SW 1271 (cell line): ENCODE measurements at regions not wholly inside any gene's neighbourhood (a gene's known extent, or its start where the extent isn't known, plus 50 kb on each side); places are given as distances from the start of the nearest gene placed in this dataset.
"Not testable (repeated sequence)": the region's sequence is repeated elsewhere in the genome, so short reads cannot be mapped to it uniquely, and the experiment has no call there.

Experiments used
- DNase-seq, 2 experiments: peaks; one replicate each; lab custom pipeline; 2025; lab: John Stamatoyannopoulos, UW

DNA sequence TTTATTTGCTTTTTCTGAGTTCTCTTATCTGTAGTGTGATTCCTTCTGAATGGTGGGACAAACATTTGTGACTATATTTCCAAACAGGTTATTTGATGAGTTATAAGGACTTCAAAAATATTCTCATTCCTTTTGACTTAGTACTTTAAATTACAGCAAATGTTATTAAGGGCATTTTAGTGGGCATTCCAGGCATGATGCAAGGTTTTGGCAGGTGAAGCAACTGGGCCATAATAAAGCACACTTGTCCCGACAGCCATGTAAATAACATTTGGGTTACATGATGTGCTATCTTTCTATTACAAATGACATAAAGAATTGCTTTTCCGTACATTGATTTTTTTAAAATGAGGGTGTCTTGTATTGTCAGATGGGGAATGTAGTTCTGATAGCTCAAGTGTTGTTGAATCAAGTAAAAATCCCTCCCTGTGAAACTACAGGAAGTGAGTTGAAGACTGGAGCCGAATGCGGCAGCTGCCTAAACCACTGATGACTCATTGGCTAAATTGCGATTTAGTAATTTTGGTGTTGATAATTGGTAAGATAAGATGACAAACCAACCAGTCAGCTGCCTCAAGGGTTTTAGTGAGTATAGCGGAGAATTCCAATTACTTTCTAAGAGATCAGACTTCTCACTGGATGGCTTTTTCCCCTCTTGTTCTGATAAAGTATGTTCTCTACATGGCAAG lies 231.3 kb upstream of the NPY start:
- peak; percentile 61 to 84 for DNase-seq

DNA sequence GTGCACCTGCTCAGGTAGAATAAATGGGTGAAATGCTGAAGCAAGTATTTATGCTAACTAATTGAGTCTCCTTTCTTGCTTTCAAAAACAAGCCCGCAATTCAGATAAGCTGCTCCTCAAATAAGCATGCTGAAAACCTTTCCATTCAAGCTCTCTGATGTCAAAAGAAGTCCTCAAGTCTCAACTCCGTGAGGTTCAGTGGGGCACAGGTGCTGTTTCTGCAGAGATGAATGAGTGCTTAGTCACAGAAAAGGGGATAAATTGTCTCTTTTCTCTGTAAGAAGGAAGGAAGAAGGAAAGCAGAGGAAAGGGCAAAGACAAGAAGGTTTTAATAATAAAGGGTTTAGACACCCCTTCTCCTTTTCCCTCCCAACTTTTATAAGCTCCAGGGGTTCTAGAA lies 229.8 kb upstream of the NPY start:
- no peak for DNase-seq

DNA sequence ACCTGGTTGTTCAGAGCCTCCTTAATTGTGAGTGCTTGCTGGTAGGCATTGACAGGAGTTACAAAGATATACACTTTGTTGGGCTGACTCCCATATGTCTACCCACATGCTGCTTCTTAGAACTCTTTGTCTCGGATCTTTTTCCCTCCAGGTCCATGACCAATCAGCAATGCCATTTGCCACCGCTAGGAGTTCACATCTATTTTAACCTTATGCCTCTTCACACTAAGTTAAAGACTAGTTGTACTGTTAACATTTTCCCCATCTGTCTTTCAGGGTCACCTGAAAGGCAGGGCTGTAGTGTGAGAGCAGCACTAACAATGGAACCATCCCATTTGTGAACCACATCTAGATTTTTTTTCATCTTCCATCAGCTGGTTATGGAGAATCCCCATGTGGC lies 226.7 kb upstream of the NPY start:
- DNase-seq, result no peak

DNA sequence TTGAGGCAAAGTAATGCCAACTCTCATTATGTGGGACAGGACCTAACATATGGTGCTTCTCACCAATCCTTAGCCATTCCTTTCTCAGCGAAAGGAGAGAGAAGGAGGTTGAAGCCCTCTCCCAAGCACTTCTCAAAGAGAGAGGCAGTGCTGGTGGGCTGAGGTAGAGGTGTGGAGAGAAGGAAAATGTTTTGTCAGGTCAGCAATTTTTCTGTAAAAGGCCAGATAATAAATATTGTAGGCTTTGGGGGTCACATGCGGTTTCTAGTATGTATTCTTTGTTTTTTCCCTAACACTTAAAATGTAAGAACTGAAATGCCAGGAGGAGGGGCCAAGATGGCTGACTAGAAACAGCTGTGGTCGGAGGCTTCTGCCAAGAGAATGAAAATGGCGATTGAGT lies 225.0 kb upstream of the NPY start:
- no peak for DNase-seq

DNA sequence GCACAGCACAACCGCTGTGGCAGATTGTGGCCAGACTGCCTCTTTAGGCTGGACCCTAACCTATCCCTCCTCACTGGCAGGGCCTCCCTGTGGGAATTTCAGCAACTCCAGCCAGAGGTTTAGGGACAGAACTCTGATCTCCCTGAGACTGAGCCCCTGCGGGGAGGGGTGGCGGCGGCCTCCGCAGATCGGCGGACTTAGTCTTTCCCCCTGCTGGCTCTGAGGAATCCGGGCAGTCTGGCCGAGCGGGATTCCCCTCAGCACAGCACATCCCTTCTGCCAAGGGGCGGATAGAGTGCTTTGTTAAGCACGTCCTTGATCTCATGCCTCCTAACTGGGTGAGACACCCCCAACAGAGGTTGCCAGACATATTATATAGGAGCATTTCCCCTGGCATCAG lies 224.2 kb upstream of the NPY start:
- no peak for DNase-seq

DNA sequence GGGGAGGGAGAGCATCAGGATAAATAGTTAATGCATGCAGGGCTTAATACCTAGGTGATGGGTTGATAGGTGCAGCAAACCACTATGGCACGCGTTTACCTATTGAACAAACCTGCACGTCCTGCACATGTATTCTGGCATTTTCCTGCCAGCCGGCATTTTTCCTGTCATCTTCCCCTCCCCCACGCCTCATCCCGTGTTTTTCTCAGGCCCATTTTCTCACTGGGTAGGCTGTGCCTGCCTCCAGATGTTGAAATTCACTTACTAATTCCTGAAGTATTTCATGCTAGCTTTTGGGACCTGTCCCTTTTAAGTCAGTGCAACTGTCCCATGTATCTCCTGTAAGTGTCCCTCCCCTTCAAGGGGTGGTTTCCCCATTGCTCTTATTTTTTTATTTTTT lies 220.3 kb upstream of the NPY start:
- DNase-seq, result no peak

DNA sequence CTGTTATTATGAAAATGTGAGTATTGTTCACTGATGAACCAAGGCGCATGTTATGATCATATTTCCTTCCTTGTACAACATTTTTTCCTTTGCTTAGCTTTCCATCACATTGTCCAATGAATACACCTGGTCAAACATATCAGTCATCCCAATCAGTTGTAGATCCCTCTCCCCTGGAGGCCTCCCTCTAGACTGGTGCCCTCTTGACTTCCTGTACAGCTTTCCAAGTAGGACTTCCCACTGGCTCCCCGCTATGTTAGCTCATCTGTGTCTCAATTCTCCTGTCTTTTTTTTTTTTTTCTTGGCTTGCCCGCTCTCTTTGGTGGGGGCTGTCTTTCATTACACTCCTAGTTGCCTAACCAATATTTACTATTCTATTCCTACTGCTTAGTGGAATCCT lies 214.2 kb upstream of the NPY start:
- DNase-seq, result no peak

DNA sequence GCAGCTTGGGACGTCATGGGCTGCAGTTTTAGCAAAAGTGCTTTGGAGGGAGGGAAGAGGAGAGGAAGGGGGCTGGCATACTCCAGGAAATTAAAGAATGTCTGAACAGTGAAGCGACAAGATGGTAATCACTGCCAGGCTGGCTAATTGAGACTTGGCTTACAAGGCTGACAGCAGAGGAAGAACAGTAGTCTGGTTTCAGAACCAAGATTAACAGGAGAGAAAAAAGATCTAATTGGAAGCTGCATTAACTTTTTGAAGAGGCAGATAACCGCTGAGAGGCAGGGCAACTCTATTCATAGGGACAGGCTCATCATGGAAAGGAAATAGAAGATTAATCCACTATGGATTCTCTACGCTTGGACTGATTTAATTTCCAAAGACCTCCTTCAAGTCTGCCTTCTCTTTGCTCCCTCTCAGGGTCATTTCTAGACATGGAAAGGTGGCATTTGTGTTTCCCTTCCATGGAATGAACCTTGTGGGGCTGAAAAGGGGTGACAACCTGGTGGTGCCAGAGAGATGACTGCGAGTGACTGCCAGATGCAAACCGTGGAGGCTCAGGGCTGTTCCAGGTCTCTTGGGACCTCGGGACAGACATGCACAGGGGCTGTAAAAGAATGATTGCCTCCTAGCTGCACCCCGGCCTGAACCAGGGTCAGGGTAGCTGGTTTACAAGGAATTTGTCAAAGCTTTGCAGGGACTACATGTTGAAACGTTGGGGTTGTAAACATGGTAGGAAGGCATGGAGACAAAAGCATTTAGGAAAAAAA lies 210.2 kb upstream of the NPY start:
- no peak for DNase-seq

DNA sequence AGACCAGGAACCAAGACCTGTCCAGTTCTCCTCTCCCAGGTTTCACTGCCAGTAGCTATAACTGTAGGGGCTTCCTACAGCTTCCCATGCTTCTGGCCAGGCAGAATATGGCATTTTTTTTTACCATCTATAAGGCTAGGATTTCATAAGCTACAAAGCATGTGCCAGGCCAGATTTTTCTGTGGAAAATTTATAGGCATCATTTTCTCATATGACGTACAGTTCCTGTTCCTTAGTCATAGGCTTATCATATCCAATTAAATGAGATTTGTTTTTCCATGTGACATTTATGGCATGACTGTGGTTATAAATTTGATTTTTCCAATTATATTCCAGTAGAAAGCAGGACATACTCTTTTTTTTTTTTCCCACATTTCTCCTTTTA lies 208.6 kb upstream of the NPY start:
- no peak for DNase-seq

DNA sequence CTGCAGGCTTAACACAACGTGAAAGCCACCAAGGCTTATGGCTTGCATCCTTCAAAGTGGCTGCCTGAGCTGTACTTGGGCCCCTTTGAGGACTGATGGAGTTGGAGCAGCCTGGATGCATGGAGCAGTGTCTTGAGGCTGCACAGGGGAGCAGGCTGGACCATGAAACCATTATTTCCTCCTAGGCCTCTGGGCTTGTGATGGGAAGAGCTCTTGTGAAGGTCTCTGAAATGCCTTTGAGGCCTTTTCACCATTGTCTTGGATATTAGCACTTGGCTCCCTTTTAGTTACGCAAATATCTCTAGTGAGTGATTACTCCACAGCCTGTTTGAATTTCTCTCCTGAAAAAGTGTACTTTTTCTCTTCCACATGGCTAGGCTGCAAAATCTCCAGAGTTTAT lies 201.2 kb upstream of the NPY start:
- DNase-seq, result no peak

DNA sequence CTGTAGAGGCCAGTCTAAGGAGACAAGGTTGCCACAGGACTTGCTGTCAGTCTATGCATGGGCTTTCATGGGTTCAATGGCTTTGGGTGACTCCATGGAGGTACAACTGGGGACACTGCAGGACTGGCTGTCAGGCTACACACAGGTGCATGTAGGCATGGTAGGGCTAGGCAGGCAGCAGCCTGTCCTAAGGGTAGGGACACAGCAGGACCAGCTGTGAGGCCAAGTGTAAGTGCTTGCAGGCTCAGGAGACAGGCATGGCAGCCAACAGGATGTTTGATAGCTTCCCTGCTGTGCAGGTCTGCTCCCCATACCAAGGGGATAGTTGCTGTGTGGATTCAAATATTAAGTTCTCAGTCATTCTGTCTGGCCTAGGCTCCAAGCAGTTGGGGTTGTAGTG lies 181.0 kb upstream of the NPY start:
- no peak for DNase-seq

DNA sequence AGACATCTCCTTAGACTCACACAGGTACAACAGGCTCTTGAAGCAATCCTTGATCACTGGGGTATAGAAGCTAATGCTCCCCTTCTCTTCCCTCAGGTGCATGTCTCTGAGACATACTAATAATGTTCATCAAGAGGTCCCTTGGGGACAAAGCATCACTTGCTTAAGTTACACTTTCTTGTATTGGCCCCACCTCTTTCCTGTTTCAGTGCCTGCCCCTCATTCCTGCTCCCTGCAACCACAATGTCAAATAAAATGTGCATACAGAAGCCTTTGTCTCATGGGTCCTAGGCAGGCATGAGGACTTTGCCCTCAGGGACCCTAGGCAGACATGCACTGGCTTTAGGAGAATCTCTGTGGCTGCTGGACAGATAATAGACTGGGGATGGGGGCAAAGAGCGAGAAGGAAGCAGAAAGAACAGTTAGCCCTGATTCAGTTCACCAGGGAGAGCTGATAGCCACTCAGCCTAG lies 175.0 kb upstream of the NPY start:
- no peak for DNase-seq

DNA sequence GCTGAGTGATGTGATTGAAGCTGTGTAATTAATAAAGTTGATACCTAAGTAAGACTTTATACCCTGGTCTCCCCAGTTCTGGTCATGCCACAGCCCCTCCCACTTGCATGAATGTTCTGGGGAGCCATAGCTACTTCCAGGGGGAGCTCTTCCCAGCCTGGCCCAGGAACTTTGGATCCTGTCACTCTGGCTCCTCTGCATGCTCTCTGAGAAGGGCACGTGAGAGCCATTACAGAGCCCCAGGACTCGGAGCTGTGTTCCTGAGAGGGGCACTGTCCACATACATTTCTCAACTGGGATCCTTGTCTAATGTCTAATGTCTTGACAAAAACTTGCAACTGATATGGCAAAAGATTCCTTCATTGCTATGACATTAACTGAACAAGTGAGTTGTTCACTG lies 173.9 kb upstream of the NPY start:
- no peak for DNase-seq

DNA sequence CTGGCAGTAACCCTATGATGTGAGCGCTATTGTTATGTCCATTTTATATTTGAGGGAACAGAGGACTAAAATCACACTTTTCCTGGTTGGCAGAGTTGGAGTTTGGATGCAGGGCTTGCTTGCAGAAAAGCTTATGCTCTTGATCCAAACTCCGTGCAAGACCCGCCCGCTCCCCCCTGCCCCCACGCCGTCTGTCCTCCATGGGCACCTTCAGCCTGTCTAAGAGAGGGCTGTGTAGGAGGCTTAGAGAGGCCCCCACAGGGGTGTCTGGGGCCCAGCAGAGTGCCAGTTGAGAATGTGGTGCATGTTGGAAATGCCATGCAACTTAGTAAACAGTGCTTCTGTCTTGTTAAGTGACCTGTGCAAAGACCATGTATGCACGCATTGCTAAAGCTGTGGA lies 170.5 kb upstream of the NPY start:
- DNase-seq, result no peak

DNA sequence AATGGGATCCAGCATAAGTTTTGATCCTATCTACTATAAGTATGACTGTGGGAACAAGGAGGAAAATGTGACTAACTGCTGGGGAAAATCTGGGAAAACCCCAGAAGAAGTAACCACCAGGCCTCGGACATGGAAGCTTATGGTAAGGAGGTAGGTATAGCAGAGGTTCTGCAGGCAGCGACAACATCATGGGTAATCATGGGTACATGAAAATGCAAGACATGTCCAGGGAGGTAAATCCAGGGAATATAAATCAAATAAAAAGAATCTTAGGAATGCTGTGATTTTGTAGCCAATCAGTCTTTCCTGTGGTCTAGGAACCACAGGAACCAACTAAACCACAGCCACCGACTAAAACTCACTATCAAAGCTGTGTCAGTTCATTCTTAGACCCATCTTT lies 168.3 kb upstream of the NPY start:
- no peak for DNase-seq

DNA sequence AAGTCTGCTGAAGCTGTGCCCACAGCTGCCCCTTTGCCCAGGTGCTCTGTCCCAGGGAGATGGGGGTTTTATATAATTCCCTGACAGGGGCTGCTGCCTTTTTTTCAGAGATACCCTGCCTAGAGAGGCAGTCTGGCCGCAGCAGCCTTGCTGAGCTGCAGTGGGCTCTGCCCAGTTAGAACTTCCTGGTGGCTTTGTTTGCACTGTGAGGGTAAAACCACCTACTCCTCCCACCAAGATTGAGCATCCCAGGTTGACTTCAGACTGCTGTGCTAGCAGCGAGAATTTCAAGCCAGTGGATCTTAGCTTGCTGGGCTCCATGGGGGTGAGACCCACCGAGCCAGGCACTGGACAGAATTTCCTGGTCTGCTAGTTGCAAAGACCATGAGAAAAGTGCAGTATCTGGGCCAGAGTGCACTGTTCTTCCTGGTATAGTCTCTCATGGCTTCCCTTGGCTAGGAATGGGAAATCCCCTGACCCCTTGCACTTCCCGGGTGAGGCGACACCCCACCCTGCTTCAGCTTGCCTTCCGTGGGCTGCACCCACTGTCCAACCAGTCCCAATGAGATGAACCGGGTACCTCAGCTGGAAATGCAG lies 166.0 kb upstream of the NPY start:
- DNase-seq, result not testable (repeated sequence)

DNA sequence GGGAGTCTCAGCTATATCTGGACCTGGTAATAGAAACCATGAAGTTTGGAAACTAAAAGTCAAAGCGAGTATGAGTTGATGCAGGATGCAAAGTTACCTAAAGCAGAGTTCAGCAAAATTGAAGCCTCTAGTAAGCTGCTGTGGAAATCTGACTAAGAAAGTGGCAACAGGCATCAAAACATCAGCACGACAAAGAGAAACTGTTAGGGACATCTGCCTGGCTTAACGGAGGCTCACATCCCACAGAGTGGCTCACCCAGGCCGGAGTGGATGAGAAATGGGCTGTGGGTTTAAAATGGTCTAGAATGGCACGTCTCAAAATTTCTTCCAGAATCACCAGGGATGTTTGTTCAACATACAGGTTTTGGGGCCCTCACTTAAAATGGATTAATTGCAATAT lies 164.1 kb upstream of the NPY start:
- no peak for DNase-seq

DNA sequence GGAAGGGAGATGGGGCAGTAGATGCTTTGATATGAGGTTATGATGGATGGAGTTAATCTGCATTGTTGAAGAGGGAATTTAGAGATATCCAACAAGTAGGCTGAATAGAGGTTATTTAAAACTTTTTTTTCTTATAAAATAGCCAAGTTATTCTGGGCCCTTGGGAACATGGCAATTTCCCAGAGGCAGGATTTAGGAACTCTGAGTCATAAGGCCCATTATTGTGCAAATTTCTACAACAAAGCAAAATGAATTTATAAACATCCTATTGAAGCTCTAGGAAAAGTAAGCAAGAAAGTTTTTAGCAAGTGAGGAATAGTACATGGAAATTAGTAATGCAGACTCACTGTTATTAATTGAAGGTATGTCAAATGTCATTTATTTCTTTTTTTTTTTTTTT lies 160.9 kb upstream of the NPY start:
- no peak for DNase-seq

DNA sequence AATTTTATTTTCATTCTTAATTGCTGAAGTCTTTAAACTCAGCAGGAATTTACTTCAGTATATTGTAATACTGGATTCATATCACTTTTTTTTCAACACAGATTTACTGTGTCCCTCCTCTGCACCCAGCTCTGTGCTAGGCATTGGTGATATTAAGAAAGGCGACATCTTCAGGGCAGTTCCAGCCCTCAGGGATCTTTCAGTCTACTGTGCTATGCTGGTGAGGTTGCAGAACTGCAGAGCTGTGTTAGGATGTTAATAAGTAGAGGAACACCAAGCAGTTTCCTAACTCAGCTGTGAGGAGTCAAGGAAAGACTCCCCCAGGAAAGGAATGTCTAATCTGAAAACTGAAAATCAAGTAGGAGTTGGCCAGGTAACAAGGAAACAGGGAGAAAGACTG lies 158.2 kb upstream of the NPY start:
- no peak for DNase-seq

DNA sequence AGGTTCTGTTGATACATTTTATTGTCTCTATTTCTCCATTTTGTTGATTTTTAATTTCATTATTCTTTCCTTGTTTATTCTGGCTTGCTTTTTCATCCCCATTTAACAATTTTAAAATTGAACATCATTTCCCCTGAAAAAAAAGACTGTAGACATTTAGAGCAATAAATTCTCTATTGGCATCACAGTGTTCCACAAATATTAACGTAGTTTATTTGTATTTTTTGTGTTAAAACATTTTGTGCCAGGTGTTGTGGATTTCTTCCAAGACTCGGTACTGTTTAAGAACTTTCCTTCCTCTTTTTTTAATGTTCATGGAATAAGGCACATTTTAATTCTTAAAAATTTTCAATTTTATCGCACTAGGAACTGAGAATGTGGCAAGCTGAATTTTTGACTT lies 156.1 kb upstream of the NPY start:
- DNase-seq, result no peak

DNA sequence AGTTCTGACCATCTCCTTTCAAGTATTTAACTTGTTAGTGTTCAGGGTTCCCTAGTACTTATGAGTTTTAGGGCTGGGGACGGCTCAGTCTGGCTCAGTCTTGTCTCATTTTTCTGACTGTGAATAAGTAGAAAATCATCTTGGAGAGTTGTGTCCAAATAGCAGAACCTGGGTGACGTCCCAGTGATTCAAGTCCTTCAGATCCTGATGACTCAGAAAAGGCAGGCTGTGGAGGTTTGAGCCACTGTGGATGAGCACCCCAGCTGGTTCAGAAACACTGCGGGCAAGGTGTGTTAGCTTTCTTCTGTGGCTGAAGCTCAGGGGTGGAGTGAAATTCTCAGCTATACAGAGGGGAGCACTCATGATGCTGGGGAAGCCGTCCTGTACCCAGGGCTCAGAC lies 154.4 kb upstream of the NPY start:
- DNase-seq, result no peak

DNA sequence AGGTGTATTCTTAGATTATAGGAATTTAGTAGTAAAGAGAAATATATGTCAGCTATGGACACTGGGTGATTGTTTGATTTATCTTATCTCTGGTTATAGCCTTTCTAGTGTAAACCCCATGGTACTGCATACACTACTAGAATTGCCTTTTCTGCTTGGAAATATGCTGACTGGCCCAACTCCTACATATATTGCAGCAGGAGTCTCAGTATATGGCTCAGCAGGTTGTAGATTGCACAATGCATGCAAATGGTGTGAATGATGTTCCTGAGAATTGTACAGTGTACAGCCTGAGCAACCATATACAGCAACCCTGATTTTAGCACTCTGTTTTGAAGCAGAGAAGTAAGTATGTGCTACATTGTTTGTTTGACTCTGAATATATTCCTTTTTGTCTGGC lies 153.4 kb upstream of the NPY start:
- no peak for DNase-seq

DNA sequence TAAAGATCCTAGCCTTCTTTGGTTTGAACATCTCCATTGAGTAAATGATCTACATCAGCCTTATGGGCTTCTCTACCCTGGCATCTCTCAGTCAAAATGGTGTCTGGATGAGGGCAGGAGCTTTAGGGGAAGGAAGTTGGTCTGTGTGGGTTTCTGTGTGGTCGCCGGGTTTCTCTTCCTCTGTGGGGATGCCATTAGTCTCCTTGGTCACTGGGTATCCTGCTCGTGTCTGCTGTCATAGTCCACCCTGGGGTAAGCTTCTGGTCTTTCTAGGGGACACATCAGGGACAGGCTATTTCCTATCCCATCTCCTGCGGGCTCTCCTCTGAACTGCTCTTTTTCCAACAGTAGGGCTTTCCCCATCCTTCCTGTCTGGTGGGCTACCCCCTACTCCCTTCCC lies 150.3 kb upstream of the NPY start:
- DNase-seq, result no peak

DNA sequence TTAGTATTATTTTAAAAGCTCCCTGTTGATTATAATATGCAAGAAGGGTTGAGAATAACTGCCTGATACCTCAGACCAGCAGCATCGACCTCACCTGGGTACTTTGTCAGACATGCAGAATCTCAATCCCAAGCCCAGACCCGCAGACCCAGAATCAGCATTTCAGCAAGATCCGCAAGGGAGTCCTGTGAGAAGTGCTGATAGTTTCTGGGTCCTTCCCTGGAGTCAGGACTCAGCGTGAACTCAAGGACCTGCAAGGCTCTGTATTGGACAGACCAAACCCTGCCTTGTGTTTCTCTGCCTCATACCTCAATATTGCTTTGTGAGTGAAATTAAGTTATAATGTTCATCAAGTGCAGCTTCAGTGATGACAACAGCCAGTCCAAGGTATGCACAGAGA lies 149.5 kb upstream of the NPY start:
- DNase-seq, result no peak
